HFFc6 (cell line): ENCODE measurements at regions not wholly inside any gene's neighbourhood (a gene's known extent, or its start where the extent isn't known, plus 50 kb on each side); places are given as distances from the start of the nearest gene placed in this dataset.

Experiments
- DNase-seq: peaks from one replicate; pipeline ENCODE4 v3.0.0-alpha.2; 2018
- H3K27ac Mint-ChIP-seq: 2 replicates; pipeline ENCODE4 v1.8.0; 2020; ENCODE audit warnings: mild to moderate bottlenecking, mixed read lengths
- H3K27me3 Mint-ChIP-seq: 2 replicates; pipeline ENCODE4 v1.8.0; 2021; ENCODE audit warnings: mild to moderate bottlenecking, moderate library complexity, mixed read lengths; ENCODE audit not compliant: insufficient read depth
- H3K36me3 Mint-ChIP-seq: 2 replicates; pipeline ENCODE4 v1.8.0; 2021; ENCODE audit warnings: low read depth, mixed read lengths
- H3K4me1 Mint-ChIP-seq: 2 replicates; pipeline ENCODE4 v1.8.0; 2020; ENCODE audit warnings: low read depth, mixed read lengths
- H3K4me3 Mint-ChIP-seq: 2 replicates; pipeline ENCODE4 v1.8.0; 2020; ENCODE audit warnings: mild to moderate bottlenecking, moderate library complexity, mixed read lengths
- H3K9me3 Mint-ChIP-seq: 2 replicates; pipeline ENCODE4 v1.8.0; 2020; ENCODE audit warnings: mild to moderate bottlenecking, mixed read lengths
- TF ChIP-seq, protein P1 (sequence below): fragments of 200-600 bp; sonication (generic); IDR thresholded peaks from 2 replicates; pipeline ENCODE4 v1.5.0; 2021; ENCODE audit warnings: antibody characterized with exemption, mild to moderate bottlenecking

DNA sequence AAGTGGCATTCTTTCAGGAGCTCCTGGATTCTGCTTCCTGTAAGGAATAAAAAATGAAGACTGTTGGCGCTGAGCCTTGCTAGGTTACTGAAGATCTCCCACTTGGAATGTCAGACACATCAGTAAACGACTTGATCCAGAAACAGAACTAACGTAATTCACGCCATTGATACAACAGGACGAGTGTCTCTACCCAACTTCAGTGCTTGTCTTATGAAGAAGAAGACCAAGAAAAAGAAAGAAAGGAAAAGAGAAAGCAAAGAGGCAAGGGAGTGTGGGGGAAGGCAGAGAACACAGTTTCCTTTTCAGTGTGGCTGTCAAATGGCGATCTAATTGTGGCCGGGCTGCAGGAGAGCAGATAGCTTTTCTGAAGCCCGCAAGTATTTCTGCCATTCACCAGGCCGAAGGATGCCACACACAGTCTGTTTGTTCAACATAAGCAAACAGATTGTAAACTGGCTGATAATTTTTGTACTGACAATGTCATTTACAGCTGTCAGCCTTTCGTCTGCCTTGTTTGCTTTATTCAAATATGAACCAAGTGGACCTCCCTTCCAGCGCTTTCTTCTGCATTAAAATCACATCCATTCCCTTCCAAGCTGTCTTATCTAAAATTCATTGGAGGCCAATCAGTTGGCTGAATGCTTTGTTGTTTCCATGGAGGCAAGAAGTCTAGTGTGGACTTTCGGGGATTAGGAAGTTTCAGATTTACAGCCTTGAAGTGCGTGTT is 180.6 kb downstream of the FOXA2 start:
- Mint-ChIP-seq H3K27me3 (peaks cover 3% of the 10 kb centered on the region; the same call in 1 of the 2 replicates), H3K36me3 (no peaks in the 10 kb centered on the region), H3K4me1 (no peaks in the 10 kb centered on the region), H3K9me3 (peaks cover 57% of the 10 kb centered on the region), H3K4me3 (no peak overlapping the region), H3K27ac (no peak overlapping the region)
- no peak for DNase-seq
- TF ChIP-seq, protein P1, sequence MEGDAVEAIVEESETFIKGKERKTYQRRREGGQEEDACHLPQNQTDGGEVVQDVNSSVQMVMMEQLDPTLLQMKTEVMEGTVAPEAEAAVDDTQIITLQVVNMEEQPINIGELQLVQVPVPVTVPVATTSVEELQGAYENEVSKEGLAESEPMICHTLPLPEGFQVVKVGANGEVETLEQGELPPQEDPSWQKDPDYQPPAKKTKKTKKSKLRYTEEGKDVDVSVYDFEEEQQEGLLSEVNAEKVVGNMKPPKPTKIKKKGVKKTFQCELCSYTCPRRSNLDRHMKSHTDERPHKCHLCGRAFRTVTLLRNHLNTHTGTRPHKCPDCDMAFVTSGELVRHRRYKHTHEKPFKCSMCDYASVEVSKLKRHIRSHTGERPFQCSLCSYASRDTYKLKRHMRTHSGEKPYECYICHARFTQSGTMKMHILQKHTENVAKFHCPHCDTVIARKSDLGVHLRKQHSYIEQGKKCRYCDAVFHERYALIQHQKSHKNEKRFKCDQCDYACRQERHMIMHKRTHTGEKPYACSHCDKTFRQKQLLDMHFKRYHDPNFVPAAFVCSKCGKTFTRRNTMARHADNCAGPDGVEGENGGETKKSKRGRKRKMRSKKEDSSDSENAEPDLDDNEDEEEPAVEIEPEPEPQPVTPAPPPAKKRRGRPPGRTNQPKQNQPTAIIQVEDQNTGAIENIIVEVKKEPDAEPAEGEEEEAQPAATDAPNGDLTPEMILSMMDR = no peak

DNA sequence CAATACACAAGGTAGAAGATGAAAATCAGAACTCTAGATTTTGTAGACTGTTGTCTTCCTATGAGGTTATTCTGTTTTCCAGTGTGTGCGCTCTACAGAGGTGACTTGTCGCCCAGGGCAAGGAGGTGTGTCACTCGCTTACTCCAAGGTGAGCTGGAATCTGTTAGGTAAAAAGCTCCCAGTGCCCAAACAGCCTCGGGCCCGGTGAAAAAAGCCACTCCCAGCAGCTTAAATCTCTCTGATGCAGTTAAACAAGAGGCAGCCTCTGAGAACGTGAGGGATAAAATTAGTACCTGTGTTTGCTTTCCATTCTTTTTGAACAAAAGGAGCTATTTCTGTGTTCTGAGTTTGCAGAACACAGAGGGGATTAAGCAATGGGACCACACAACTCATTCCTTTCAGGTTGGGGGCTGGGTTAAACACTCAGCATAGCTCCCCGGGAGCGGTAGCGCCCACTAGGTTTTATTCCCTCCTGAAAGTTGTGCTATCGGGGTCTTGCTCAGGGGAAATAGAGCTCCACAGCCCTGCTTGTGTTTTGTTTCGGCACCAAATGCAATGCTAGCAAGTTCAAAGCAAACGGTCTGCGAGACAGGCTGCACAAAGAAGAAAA is 181.2 kb downstream of the FOXA2 start:
- Mint-ChIP-seq H3K27ac (no peak overlapping the region), H3K4me1 (no peaks in the 10 kb centered on the region), H3K36me3 (no peaks in the 10 kb centered on the region), H3K4me3 (no peak overlapping the region), H3K27me3 (peaks cover 3% of the 10 kb centered on the region; the same call in 1 of the 2 replicates), H3K9me3 (peaks cover 56% of the 10 kb centered on the region)
- TF ChIP-seq, protein P1 = no peak
- DNase-seq = no peak

DNA sequence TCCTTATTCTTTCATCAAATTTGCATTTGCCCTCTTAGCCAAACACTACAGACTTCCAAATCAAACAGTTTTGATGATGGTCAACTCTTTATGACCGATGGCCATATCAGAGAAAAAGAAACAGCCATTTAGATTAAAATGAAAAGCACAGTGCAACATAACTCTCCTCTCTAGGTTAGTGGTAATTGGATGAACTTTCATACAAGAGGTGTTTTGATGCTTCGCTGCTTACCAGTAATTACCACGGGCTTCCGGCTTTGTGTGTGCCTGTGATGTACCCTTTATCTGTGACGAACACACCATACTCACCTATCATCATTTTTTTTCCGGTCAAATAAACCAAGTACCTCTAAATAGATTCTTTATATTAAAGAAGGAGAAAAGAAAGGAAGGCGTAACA is 181.8 kb downstream of the FOXA2 start:
- Mint-ChIP-seq H3K36me3 (no peaks in the 10 kb centered on the region), H3K4me3 (no peak overlapping the region), H3K27ac (no peak overlapping the region), H3K4me1 (no peaks in the 10 kb centered on the region), H3K9me3 (peaks cover 56% of the 10 kb centered on the region), H3K27me3 (peaks cover 3% of the 10 kb centered on the region; the same call in 1 of the 2 replicates)
- DNase-seq = no peak
- TF ChIP-seq, protein P1 = no peak

DNA sequence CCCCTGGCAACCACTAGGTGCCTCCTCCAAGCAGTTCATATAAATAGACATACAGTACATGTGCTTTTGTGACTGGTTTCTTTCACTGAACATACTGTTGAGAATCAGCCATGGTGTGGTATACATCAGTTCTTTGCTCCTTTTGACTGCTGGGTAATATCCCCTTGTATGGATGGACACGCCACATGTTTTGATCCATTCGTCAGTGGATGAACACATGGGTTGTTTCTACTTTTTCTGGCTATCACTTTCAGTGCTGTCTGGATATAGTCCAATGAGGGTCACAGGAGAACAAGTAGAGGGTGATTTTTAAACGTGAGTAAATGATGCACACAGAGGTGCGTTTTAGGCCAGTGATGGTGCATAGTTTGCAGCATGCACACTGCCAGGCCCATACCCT is 183.9 kb downstream of the FOXA2 start:
- TF ChIP-seq, protein P1 = no peak
- Mint-ChIP-seq H3K4me3 (no peak overlapping the region), H3K27me3 (peaks cover 3% of the 10 kb centered on the region; the same call in 1 of the 2 replicates), H3K36me3 (no peaks in the 10 kb centered on the region), H3K9me3 (peaks cover 44% of the 10 kb centered on the region), H3K4me1 (no peaks in the 10 kb centered on the region), H3K27ac (no peak overlapping the region)
- no peak for DNase-seq

DNA sequence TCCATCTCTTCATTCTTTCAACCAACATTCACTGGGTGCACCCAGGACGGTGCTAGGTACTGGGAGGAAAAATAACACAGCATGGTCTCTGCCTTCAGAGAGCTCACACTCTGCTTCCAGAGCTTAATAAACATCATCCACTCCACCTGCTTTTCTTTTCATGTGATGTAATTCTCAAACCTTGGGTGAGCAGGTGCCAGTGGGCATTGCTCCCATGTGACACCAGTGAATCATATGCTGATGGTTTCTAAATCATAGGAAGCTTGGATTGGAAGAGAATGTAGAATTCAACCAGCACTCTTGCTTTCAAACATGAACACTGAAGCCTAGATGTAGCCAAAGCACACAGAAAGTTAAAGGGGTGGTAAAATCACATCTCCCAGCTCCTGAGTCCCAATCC is 189.8 kb downstream of the FOXA2 start:
- Mint-ChIP-seq H3K36me3 (no peaks in the 10 kb centered on the region), H3K4me3 (no peak overlapping the region), H3K4me1 (no peaks in the 10 kb centered on the region), H3K9me3 (peaks cover 43% of the 10 kb centered on the region), H3K27me3 (no peaks in the 10 kb centered on the region), H3K27ac (no peak overlapping the region)
- TF ChIP-seq, protein P1 = no peak
- DNase-seq = no peak
